ENCODE measurements at regions not wholly inside any gene's neighbourhood (a gene's known extent, or its start where the extent isn't known, plus 50 kb on each side); places are given as distances from the start of the nearest gene placed in this dataset.
"Not testable (repeated sequence)": the region's sequence is repeated elsewhere in the genome, so short reads cannot be mapped to it uniquely, and the experiment has no call there.

GRCh38 chr3:36065321-36065720, 315.0 kb upstream of the STAC start:
- no peaks in the 10 kb centered on the region for H3K27me3 ChIP-seq
- DNase-seq (ENCODE audit: low spot score in 2 of 2) = no peak
- H3K9me3 ChIP-seq = no peaks in the 10 kb centered on the region
- no peak overlapping the region for H3K4me3 ChIP-seq
- intact Hi-C loops (cut with DNase I; ENCODE audit: low total_unique reads) = no loop called here
- no peak for TF ChIP-seq POLR2A (IDR thresholded peaks at IDR 0.05)
- no peak for TF ChIP-seq CTCF (IDR thresholded peaks at IDR 0.05)
- TF ChIP-seq POLR2AphosphoS5 (IDR thresholded peaks at IDR 0.05) = no peak
- no peaks in the 10 kb centered on the region for H3K4me1 ChIP-seq
- H3K36me3 ChIP-seq = no peaks in the 10 kb centered on the region
- H3K27ac ChIP-seq = no peak overlapping the region

GRCh38 chr3:36075491-36075890, 304.8 kb upstream of the STAC start:
- H3K36me3 ChIP-seq = no peaks in the 10 kb centered on the region
- intact Hi-C loops (cut with DNase I; ENCODE audit: low total_unique reads) = no loop called here
- H3K27ac ChIP-seq = no peak overlapping the region
- DNase-seq (ENCODE audit: low spot score in 2 of 2) = no peak
- no peak overlapping the region for H3K4me3 ChIP-seq
- H3K27me3 ChIP-seq = no peaks in the 10 kb centered on the region
- H3K4me1 ChIP-seq = no peaks in the 10 kb centered on the region
- TF ChIP-seq POLR2A (IDR thresholded peaks at IDR 0.05) (no peak), POLR2AphosphoS5 (IDR thresholded peaks at IDR 0.05) (no peak), CTCF (IDR thresholded peaks at IDR 0.05) (no peak)
- no peaks in the 10 kb centered on the region for H3K9me3 ChIP-seq

- intact Hi-C loops (cut with DNase I; ENCODE audit: low total_unique reads) = no loop called here
Measured at GRCh38 chr3:36077320-36077719, 303.0 kb upstream of the STAC start.

GRCh38 chr3:36082958-36083357, 297.3 kb upstream of the STAC start:
- intact Hi-C loops (cut with DNase I; ENCODE audit: low total_unique reads); H3K9me3 ChIP-seq: not testable (repeated sequence)

More at GRCh38 chr3:36077320-36077719, 303.0 kb upstream of the STAC start:
- H3K36me3 ChIP-seq = no peaks in the 10 kb centered on the region
- no peak overlapping the region for H3K4me3 ChIP-seq
- no peaks in the 10 kb centered on the region for H3K27me3 ChIP-seq
- TF ChIP-seq CTCF (IDR thresholded peaks at IDR 0.05) = no peak
- no peak for TF ChIP-seq POLR2AphosphoS5 (IDR thresholded peaks at IDR 0.05)
- TF ChIP-seq POLR2A (IDR thresholded peaks at IDR 0.05) = no peak
- no peaks in the 10 kb centered on the region for H3K4me1 ChIP-seq
- no peaks in the 10 kb centered on the region for H3K9me3 ChIP-seq
- no peak overlapping the region for H3K27ac ChIP-seq
- DNase-seq (ENCODE audit: low spot score in 2 of 2) = no peak

GRCh38 chr3:36095238-36095637, 285.1 kb upstream of the STAC start:
- Histone ChIP-seq H3K4me3 (no peak overlapping the region), H3K27me3 (no peaks in the 10 kb centered on the region), H3K27ac (no peak overlapping the region), H3K36me3 (no peaks in the 10 kb centered on the region), H3K9me3 (no peaks in the 10 kb centered on the region), H3K4me1 (no peaks in the 10 kb centered on the region)
- DNase-seq (ENCODE audit: low spot score in 2 of 2) = no peak
- TF ChIP-seq CTCF (IDR thresholded peaks at IDR 0.05) (no peak), POLR2AphosphoS5 (IDR thresholded peaks at IDR 0.05) (no peak), POLR2A (IDR thresholded peaks at IDR 0.05) (no peak)
- intact Hi-C loops (cut with DNase I; ENCODE audit: low total_unique reads) = no loop called here

More at GRCh38 chr3:36082958-36083357, 297.3 kb upstream of the STAC start:
- not testable (repeated sequence) for H3K4me1 ChIP-seq; DNase-seq (ENCODE audit: low spot score in 2 of 2); H3K27ac ChIP-seq; H3K4me3 ChIP-seq; H3K27me3 ChIP-seq; H3K36me3 ChIP-seq

- TF ChIP-seq POLR2A (IDR thresholded peaks at IDR 0.05) (no peak), POLR2AphosphoS5 (IDR thresholded peaks at IDR 0.05) (no peak), CTCF (IDR thresholded peaks at IDR 0.05) (no peak)
- Histone ChIP-seq H3K4me1 (no peaks in the 10 kb centered on the region), H3K27me3 (no peaks in the 10 kb centered on the region), H3K27ac (no peak overlapping the region), H3K36me3 (no peaks in the 10 kb centered on the region), H3K9me3 (no peaks in the 10 kb centered on the region), H3K4me3 (no peak overlapping the region)
- no peak for DNase-seq (ENCODE audit: low spot score in 2 of 2)
- intact Hi-C loops (cut with DNase I; ENCODE audit: low total_unique reads) = no loop called here
Measured at GRCh38 chr3:36097209-36097608, 283.1 kb upstream of the STAC start.
